GM12878 (cell line): ENCODE measurements at regions not wholly inside any gene's neighbourhood (a gene's known extent, or its start where the extent isn't known, plus 50 kb on each side); places are given as distances from the start of the nearest gene placed in this dataset.

Experiments
- IRF3 ChIP-seq: fragments of 450-650 bp; IDR thresholded peaks from 2 replicates; pipeline ENCODE4 v1.6.1; 2014; ENCODE audit warnings: mild to moderate bottlenecking
- POLR2A ChIP-seq: IDR thresholded peaks from 2 replicates; pipeline ENCODE4 v1.6.1; 2011; ENCODE audit warnings: low read depth, mild to moderate bottlenecking, low read length

GRCh38 chr17:72308744-72309385 is 188.0 kb downstream of the SOX9 start:
- TF ChIP-seq IRF3 (no peak), POLR2A (no peak)
